ENCODE measurements at regions not wholly inside any gene's neighbourhood (a gene's known extent, or its start where the extent isn't known, plus 50 kb on each side); places are given as distances from the start of the nearest gene placed in this dataset.

GRCh38 chr1:191579019-191579418 is 579.2 kb upstream of the RGS18 start:
- TF ChIP-seq MAX (CRISPR knock-in tag; IDR thresholded peaks at IDR 0.05) (no peak), CTCF (IDR thresholded peaks at IDR 0.05) (no peak), MLX (CRISPR knock-in tag; IDR thresholded peaks at IDR 0.05) (no peak)
